IPS-15b (cell line): ENCODE measurements at regions not wholly inside any gene's neighbourhood (a gene's known extent, or its start where the extent isn't known, plus 50 kb on each side); places are given as distances from the start of the nearest gene placed in this dataset.
"Not testable (repeated sequence)": the region's sequence is repeated elsewhere in the genome, so short reads cannot be mapped to it uniquely, and the experiment has no call there.

Experiments used
- H3K27me3 ChIP-seq: one replicate; pipeline ENCODE4 v1.6.1; 2013; ENCODE audit warnings: low read length; ENCODE audit not compliant: control insufficient read depth, insufficient read depth
- H3K36me3 ChIP-seq: one replicate; pipeline ENCODE4 v1.6.1; 2013; ENCODE audit warnings: low read length; ENCODE audit not compliant: control insufficient read depth, insufficient read depth
- H3K4me1 ChIP-seq: one replicate; pipeline ENCODE4 v1.6.1; 2013; ENCODE audit warnings: mild to moderate bottlenecking, low read length; ENCODE audit not compliant: control insufficient read depth, insufficient read depth
- H3K4me3 ChIP-seq: one replicate; pipeline ENCODE4 v1.5.1; 2013; ENCODE audit warnings: low read depth, low read length
- H3K9ac ChIP-seq: one replicate; pipeline ENCODE4 v1.6.1; 2013; ENCODE audit warnings: low read depth, mild to moderate bottlenecking, low read length
- H3K9me3 ChIP-seq: one replicate; pipeline ENCODE4 v1.6.1; 2013; ENCODE audit warnings: mild to moderate bottlenecking, low read length; ENCODE audit not compliant: control insufficient read depth, insufficient read depth

DNA sequence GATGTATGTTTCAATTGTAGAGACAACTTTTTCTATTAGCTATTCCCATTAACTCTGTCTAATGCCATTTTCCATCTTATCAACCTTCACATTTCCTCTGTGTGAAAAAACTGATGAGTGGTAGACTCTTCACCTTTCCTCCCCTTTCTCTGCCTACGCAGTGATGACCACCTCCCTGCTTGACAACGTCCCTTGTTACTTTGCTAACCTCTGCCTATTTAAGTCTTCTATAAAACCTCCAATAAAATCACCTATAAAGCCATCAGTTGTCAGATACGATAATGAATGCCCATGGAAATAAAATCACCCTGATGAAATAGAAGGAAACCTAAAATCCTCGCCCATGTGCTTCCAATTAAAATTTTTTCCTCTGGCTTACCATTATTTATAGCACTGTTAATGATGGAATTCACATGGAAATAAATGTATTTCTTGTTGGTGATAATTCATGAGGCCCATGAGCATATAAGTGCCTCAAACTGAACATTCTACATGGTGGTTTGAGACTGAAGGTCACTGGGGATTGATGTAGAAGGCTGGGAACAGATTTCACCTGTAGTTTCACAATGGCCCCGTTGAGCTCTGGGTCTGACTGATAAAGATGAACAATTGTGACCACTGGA is 1454.0 kb upstream of the SEL1L start:
- Histone ChIP-seq H3K36me3 (no peaks in the 10 kb centered on the region), H3K9ac (no peak overlapping the region), H3K9me3 (no peaks in the 10 kb centered on the region), H3K4me1 (no peaks in the 10 kb centered on the region), H3K4me3 (no peak overlapping the region), H3K27me3 (no peaks in the 10 kb centered on the region)

DNA sequence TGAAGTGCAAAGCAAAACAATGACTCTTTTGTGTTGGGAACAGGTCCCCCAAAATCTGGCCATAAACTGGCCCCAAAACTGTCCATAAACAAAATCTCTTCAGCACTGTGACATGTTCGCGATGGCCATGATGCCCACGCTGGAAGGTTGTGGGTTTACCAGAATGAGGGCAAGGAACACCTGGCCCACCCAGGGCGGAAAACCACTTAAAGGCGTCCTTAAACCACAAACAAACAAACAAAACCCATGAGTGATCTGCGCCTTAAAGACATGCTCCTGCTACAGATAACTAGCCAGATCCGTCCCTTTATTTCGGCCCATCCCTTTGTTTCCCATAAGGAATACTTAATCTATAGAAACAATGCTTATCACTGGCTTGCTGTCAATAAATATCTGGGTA is 1460.9 kb upstream of the SEL1L start:
- H3K9me3 ChIP-seq, H3K4me1 ChIP-seq, H3K4me3 ChIP-seq: not testable (repeated sequence)

DNA sequence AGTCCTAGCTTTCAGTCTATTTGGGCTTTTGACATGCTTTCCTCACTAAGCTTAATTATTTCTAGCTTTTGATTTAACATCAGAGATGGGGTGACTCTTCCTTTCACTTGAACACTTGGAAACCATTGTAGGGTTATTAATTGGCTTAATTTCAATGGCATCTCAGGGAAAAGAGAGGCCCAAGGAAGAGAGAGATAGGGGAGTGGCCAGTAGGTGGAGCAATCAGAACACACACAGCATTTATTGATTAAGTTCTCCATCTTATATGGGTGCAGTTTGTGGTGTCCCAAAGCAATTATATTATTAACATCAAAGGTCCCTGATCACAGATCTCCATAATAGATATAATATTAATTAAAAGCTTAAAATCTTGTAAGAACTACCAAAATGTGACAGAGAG is 1466.1 kb upstream of the SEL1L start:
- Histone ChIP-seq H3K4me3 (no peak overlapping the region), H3K9me3 (no peaks in the 10 kb centered on the region), H3K36me3 (no peaks in the 10 kb centered on the region), H3K4me1 (no peaks in the 10 kb centered on the region), H3K9ac (no peak overlapping the region), H3K27me3 (no peaks in the 10 kb centered on the region)

More for the DNA sequence above, 1460.9 kb upstream of the SEL1L start:
- not testable (repeated sequence) for H3K27me3 ChIP-seq, H3K36me3 ChIP-seq, H3K9ac ChIP-seq

- Histone ChIP-seq H3K36me3 (no peaks in the 10 kb centered on the region), H3K9me3 (no peaks in the 10 kb centered on the region), H3K9ac (no peak overlapping the region), H3K4me1 (no peaks in the 10 kb centered on the region), H3K4me3 (no peak overlapping the region), H3K27me3 (no peaks in the 10 kb centered on the region)
Observed at GRCh38 chr14:83004456-83005006, 1470.9 kb upstream of the SEL1L start.

GRCh38 chr14:83006121-83006670 is 1472.5 kb upstream of the SEL1L start:
- H3K9me3 ChIP-seq, result no peaks in the 10 kb centered on the region
- H3K36me3 ChIP-seq, result no peaks in the 10 kb centered on the region
- H3K27me3 ChIP-seq, result no peaks in the 10 kb centered on the region
- H3K4me1 ChIP-seq, result no peaks in the 10 kb centered on the region
- no peak overlapping the region for H3K4me3 ChIP-seq
- no peak overlapping the region for H3K9ac ChIP-seq

DNA sequence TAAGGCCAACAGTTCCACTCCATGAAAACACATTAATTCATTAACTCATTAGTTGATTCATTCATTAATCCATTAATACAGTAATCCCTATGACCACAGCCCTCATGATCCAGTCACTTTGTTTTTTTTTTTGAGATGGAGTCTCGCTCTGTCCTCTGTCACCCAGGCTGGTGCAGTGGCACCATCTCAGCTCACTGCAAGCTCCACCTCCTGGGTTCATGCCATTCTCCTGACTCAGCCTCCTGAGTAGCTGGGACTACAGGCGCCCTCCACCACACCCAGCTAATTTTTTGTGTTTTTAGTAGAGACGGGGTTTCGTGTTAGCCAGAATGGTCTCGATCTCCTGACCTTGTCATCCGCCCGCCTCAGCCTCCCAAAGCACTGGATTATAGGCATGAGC is 1473.4 kb upstream of the SEL1L start:
- H3K9ac ChIP-seq, H3K9me3 ChIP-seq, H3K36me3 ChIP-seq, H3K4me3 ChIP-seq, H3K4me1 ChIP-seq, H3K27me3 ChIP-seq: not testable (repeated sequence)

DNA sequence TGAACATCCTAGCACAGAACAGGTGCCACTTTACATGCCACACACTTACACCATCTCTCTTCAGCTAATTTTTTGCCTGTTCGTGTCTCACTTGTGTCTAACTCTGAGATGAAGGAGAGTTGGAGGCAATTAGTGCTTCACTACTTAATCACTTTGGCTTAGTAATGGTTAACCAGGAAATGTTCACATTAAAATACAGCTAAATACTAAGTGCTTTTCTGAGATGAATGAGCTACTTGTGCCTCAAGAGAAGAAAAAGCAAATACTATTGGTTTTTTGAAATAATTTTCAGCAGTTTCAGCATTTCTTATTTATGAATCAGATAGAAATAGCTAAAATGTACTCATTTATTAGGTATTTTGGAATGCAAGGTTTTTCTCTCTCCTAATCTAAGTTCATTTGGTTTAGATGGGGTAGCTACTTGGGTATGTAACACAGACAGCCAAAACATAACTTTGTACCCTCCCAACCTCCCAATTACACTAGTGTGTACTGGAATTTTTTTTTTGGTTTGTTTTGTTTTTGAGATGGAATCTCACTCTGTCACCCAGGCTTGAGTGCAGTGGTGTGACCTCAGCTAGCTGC is 1474.1 kb upstream of the SEL1L start:
- H3K36me3 ChIP-seq, result no peaks in the 10 kb centered on the region
- H3K4me3 ChIP-seq, result no peak overlapping the region
- no peak overlapping the region for H3K9ac ChIP-seq
- H3K9me3 ChIP-seq, result no peaks in the 10 kb centered on the region
- no peaks in the 10 kb centered on the region for H3K27me3 ChIP-seq
- H3K4me1 ChIP-seq, result no peaks in the 10 kb centered on the region

GRCh38 chr14:83017296-83017695 is 1483.6 kb upstream of the SEL1L start:
- no peaks in the 10 kb centered on the region for H3K27me3 ChIP-seq
- H3K4me3 ChIP-seq, result no peak overlapping the region
- no peaks in the 10 kb centered on the region for H3K9me3 ChIP-seq
- no peak overlapping the region for H3K9ac ChIP-seq
- H3K4me1 ChIP-seq, result no peaks in the 10 kb centered on the region
- no peaks in the 10 kb centered on the region for H3K36me3 ChIP-seq

DNA sequence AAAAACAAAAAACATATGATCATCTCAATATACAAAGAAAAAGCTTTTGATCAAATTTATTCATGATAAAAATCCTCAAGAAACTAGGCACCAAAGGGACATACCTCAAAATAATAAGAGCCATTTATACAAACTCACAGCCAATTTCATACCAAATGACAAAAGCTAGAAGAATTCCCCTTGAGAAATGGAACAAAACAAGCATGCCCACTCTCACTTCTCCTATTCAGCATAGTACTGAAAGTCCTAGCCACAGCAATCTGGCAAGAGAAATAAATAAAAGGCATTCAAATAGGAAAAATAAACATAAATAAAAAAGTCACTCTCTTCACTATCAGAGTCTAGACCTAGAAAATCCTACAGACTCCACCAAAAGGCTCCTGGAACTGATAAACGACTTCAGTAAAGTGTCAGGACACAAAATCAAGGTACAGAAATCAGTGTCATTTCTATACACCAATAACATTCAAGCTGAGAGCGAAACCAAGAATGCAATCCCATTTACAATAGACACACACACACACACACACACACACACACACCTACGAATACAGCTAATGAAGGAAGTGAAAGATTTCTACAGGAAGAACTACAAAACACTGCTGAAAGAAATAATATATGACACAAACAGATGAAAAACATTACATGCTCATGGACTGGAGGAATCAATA is 1486.2 kb upstream of the SEL1L start:
- H3K4me1 ChIP-seq, result no peaks in the 10 kb centered on the region
- no peaks in the 10 kb centered on the region for H3K36me3 ChIP-seq
- no peaks in the 10 kb centered on the region for H3K27me3 ChIP-seq
- no peak overlapping the region for H3K4me3 ChIP-seq
- H3K9me3 ChIP-seq, result no peaks in the 10 kb centered on the region
- H3K9ac ChIP-seq, result no peak overlapping the region

DNA sequence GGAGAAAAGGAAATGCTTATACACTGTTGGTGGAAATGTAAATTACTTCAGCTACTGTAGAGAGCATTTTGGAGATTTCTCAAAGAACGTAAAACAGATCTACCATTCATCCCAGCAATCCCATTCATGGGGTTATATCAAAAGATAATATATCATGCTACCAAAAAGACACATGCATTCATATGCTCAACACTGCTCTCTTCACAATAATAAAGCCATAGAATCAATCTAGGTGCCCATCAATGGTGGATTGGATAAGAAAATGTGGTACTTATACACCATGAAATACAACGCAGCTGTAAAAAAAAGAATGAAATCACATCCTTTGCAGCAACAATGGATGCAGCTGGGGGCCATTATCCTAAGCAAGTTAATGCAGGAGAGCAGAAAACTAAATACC is 1487.7 kb upstream of the SEL1L start:
- Histone ChIP-seq H3K9ac (no peak overlapping the region), H3K27me3 (no peaks in the 10 kb centered on the region), H3K4me1 (no peaks in the 10 kb centered on the region), H3K36me3 (no peaks in the 10 kb centered on the region), H3K9me3 (no peaks in the 10 kb centered on the region), H3K4me3 (no peak overlapping the region)

- H3K9ac ChIP-seq, result no peak overlapping the region
- H3K4me3 ChIP-seq, result no peak overlapping the region
- H3K27me3 ChIP-seq, result no peaks in the 10 kb centered on the region
- no peaks in the 10 kb centered on the region for H3K9me3 ChIP-seq
- no peaks in the 10 kb centered on the region for H3K36me3 ChIP-seq
- H3K4me1 ChIP-seq, result no peaks in the 10 kb centered on the region
Observed at GRCh38 chr14:83023369-83023768, 1489.7 kb upstream of the SEL1L start.

DNA sequence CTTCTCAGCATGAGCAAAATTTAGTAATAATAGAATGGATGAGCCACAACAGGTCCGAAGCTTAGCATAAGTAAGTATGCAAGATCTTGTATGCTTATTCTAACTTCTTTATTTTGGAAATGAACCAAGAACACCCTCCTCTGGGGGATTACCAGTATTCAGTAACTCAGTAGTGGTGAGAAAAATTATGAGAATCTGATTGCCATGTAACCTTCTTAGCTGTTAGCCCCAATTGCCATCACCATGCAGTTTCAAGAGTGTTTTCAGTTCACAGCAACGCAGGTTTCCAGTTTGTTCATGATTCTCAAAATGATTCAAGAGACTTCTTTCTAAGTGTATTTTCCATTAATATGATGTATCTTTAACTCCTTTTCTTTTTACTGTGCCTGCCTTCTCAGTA is 1507.6 kb upstream of the SEL1L start:
- no peak overlapping the region for H3K4me3 ChIP-seq
- H3K27me3 ChIP-seq, result no peaks in the 10 kb centered on the region
- no peaks in the 10 kb centered on the region for H3K9me3 ChIP-seq
- no peaks in the 10 kb centered on the region for H3K36me3 ChIP-seq
- no peak overlapping the region for H3K9ac ChIP-seq
- no peaks in the 10 kb centered on the region for H3K4me1 ChIP-seq
